Renal cortical epithelial cell (primary cell): ENCODE measurements at regions not wholly inside any gene's neighbourhood (a gene's known extent, or its start where the extent isn't known, plus 50 kb on each side); places are given as distances from the start of the nearest gene placed in this dataset.

Experiments
- DNase-seq: peaks from one replicate; pipeline ENCODE4 v3.0.0-alpha.2; 2011; ENCODE audit warnings: low read depth

DNA sequence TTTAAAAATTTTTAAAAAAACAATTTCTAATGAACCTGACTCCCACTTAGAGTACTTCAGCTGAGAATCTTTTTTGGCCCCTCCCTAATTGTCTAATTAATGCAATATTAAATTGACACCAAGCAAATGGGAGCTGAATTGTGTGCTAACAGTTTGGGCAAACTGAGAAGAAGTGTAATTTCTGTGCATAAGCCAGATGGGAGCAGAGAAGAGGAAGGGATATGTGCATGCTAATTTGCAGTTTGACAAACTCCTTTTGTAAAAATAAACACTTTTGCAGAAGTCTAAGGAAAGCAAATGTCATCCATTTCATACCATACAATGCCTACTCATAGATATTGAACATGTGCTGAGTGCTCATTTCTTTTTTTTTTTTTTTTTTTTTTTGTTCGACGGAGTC lies 332.0 kb downstream of the CYRIA start:
- DNase-seq = no peak

DNA sequence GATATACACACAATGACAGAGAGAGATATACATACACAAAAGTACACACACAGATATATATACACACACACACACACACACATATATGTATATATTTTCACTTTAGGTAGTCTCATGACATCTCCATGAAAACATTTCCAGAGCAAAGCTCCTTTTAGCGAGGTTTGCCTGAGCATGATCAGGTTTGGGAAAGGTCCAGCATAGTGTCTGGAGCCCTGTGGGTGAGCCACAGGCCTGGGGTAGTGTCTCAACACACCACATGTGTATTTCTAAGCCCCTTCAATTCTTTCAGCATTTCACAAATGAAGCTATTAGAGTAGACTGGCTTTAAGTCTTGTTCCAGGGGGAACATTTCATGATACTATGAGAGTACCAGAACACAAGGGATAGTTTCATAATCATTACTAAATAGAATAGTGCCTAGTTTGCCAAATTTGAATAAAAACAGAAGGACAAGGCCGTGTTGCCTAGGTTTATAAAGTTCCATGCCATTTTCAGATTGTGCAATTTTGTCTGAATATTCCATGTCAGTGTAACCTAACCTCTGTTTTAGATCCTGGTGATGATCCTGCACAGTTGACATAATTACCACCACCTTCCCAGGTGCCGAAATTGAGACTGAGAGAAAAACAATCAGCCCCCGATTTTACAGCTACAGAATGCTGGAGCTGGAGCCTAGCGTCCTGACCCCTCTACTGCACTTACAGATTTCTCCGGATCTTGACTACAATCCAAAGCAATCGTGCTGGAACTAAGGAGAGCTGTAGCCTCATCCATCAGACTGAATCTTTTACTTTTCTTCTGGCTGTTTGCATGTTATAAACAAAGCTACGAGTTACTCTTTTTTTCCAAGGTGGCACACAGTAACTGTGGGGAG lies 332.7 kb downstream of the CYRIA start:
- no peak for DNase-seq

DNA sequence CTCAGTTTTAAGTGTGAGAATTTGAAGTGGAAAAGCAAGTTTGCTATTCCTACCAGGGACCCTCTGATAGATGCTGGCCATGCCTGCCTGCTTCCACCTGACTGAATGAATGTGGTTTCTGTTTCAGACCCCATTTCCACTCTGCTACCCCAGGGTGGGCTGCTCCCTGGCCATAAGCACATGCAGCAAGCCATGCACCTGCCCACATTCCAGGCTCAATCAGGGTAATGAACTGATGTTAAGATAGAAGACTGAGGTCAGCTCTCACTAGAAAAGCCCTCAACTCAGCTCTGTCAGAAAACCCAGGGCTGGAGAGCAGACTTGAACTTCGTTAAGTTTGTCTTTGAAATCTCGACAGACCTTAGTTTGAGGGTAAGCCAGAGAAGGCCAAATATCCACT lies 333.9 kb downstream of the CYRIA start:
- no peak for DNase-seq

DNA sequence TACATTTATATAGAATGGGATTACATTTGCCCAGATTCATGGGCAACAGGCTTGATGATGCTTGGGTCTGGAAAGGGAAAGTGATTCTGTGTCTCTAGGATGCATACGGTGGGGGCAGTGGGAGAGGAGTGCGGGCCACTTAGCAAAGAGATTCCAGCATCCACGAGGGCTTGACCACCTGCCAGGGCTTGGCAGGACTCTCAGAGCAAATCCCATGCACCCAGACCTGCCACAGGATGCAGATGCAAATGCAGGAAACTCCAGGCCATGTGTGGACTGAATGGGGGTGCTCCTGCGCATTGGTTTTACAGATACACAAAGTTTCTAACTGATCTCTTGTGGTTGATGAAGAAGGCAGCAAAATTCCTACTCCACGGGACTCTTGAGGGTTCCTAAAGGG lies 334.7 kb downstream of the CYRIA start:
- no peak for DNase-seq

DNA sequence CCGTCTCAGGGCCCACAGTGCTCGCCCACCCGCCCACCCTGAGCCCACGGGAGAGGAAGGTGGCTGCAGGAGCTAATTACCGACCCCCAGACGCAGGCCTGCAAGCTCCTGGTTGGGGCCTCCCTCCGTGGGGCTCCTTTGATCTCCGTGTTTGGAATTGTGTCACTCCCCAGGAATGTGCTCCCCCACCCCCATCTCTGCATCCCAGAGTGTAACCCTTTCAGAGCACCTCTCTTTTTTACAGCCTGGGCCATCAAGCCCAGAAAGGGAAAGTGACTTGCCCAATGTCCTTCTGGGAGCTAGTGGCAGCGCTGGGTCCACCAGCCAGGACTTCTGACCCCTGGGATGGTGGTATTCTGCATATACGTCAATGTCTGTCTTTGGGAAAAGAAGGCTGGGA lies 335.1 kb downstream of the CYRIA start:
- no peak for DNase-seq

DNA sequence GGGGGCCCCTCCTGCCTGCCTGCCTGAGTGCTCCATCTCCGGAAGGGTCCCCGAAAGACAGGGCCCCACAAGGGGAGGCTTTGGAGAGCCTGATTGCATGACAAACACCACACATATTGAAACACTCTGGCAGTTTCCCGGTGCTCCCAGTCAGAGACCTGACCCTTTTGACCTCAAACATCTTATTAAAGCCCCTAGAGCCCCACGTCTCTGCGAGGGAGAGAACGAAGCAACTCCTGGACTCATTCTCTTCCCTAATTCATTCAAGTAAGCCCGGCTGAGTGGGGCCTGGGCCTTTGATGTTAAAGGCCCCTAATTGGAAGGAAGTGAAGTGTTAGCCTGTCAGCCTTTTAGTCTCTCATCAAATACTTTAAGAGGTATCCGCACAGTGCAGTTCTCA lies 335.6 kb downstream of the CYRIA start:
- DNase-seq = no peak

DNA sequence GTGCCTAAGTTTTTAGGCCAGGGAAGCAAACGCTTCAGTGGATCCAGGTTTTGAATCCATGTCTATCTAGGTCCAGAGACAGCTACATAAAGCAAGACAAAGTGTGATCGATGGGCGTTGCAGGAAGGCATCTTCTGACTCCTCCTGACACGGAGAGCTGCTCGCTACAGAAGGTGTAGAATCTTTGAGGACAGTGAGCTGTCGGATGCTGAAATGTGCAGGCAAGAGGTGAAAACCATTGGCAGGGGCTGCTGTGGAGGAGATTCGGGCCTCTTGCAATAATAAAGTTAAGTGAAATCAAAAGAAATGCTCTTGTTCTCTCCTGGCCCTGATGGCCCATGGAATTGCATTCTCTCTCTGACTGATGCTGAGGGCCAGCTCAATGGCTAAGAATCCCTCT lies 336.2 kb downstream of the CYRIA start:
- DNase-seq = no peak

DNA sequence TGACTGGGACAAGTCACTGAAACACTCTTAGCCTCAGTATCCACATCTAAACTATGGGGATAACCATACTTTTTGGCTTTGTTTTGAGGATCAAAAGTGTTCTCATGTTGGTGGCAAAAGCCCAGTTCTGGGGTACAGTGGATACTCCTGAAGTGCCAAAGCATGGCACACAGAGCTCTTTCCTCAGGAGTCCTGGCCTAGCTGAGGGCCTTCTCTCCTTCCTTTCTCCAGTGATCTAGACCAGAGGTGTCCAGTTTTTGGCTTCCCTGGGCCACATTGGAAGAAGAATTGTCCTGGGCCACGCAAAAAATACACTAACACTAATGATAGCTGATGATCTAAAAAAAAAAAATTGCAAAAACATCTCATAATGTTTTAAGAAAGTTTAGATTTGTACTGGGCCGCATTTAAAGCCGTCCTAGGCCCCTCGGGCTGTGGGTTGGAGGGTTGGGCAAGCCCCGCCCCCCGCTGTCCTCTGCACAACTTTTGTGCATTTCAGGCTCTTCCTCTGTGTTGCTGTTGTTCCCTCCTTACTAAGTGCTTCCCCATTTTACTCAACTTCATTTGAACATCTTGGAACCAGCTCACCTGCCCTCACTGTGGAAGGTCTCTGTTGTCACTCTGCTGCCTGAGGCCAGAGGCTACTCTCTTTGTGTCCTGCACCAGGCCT lies 337.0 kb downstream of the CYRIA start:
- no peak for DNase-seq

DNA sequence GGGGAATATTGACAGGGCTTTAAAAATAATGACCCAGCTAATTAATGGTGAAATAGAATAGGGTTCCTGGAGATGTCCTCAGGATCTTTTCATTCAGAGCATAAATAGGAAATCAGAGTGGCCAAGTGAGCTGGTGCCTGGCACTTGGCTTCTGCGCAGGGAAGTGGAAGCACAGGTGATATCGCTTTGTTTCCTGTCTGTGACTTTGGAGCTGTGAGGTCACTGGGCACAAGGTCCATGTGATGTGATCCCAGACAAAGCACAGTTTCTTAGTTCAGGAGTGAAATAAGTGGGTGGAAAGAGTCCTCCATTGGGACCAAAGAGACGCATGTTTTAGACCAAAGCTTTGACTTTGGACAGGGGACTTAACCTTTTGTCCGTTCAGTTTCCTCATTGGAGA lies 338.3 kb downstream of the CYRIA start:
- DNase-seq = no peak

DNA sequence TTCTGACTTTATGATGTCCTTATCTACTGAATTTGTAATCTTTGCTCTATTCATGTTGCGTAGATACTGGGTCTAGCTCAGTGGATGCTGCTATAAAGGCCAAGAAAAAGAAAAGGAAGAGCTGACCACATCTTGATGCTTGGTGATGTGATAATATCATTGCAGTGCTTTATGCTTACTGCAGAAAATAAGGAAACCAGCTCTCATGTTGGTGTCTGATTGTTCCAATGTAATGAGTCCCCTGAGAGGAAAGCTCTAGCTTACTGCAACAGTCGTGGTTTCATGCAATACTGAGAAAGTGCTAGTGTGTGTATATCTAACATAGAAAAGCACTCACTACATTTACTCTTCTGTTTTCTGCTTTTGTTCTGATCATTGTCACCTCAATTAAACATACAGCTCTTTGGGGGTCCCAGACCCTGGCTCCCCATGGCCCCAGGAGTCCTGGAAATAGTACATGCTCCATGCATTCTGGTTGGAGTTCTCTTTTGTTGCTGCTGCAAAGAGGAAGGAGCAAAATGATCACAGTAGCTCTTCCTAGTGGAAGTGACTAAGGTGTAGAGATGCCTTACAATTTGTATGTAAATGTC lies 338.8 kb downstream of the CYRIA start:
- DNase-seq = no peak

DNA sequence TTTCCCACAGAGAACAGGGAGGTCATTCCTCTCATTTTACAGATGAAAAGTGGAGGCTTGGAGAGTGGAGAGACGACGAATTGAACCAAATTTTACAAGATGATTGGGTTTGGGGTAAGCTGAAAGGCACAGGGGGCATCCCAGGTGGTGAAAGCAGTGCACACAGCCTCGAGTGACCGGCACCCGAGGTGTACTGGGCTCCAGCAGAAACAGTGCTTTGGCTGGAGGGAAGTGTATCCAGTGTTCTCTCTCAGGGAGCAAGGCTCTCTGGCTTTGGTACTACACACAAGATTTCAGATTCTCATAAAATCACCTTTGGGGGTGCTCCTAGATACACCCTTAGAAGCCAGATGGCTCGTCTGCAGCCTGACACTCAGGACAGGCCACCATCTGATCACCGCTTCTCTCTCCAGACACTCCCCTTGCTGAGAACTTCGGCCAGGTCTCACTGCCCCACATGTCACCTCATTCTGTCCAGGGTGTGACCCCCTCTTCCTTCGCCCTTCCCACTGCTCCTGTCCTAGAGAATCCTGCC lies 339.6 kb downstream of the CYRIA start:
- DNase-seq = no peak

DNA sequence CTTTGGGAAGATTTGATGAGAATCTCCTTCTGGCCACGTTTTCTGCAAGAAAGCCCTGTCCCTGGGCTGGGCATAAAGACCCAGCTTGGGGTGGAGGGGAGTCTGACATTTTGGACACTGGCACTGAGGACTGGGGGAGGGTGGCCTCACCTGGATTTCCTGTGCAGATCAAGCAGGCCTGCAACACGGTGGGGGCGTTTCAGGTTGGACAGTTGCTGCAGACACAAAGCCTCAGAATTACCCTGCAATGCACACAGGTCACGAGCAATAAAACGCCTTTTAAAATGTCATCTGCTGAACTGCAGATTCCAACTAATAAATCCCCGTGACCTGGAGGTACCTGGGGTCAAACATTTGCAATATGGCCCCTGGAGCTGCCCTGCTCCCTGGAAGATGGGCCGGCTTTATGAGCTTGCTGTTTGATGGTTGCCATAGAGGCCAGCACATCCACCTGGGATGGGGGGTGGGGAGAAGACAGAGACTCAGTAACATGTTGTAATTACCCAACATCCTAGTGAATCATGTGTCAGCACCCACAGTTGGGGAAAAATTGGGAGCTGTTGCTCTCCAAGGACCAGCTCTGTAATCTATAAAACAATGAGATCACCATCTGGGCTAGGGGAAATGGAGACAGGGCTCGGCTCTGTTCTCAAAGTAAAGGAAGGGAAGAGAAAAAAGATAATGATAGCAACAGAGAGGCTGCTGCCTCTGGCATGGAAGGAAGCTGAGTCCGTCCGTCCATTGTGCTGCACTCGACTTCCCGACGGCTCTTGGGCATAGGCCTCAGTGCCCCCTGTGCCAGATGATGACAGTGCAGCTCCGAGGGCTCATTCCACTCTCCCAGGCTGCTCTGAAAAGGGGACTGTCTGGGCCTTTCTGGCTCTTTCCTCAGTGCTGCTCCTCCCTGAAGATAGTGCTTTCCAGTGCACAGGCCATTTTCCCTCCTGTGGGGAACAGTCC lies 340.3 kb downstream of the CYRIA start:
- no peak for DNase-seq

DNA sequence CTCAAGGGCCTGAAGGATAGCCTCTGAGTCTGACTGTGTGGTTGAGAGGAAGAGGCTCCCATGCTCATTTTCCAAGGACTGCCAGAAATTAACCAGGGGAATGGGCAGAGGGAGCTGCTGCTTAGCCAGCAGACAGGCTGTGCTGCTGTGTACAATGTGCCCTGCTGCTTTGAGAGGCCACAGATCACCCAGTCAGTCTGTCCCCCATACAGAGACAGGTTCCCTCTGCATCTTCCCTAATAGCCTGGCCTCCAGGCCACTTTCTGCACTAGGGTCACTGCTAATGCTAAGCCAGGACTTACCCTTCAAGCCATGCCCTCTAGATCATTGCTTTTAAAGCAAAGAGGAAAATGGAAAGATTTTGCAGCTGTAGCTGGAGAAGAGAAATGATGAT lies 341.1 kb downstream of the CYRIA start:
- DNase-seq = no peak

DNA sequence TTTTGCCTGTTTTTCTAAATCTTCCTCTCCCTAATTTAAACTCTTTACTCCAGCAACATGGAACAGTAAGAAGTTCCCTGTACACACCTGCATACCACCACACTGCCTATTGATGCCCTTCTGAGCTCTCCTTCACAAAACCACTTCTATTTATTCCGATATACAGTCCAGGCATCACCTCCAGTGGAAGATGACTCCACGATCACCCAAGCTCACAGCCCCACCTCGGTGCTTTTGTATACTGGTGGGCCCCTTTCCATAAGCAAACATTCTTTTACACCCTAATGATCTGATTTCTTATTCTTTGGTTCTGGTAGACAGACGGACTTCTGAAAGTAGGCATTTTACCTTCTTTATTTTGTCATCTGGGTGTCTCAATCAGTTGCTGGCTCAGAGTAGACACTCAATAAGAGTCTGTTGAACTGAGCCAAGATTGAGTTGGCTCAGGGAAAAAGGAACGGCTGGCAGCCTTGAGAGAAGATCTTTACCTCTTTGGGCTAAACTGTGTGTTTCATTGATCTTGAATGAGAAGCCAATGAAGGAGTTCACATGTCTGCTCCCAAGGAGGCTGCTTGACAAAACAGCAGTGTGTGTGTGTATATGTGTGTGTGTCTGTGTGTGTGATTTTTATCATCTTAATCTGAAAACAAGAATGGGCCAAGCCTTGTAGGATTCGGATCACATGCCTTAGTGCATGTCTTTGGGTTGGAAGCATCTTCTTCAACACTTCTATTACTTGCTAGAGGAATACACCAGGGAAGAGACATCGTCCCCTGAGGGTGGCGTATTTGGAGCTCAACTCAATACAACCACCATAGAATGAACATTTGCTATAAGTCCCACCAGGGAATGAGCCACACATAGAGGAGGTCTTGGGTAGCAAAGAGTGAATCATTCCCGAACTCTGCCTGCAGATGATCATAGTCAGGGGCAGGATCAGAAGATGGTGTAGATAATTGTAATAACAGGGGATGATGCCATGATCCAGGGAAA lies 341.8 kb downstream of the CYRIA start:
- no peak for DNase-seq

DNA sequence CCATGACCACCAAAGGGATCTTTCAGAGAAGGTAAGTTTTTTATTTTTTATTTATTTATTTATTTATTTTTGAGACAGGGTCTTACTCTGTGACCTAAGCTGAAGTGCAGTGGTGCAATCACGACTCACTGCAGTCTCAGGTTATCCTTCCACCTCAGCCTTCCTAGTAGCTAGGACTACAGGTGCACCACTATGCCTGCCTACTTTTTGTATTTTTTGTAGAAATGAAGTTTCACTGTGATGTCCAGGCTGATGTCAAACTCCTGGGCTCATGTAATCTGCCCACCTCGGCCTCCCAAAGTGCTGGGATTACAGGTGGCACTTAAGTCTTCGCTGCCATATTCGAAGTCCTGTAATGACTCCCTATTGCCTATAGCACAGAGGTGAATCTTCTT lies 342.5 kb downstream of the CYRIA start:
- DNase-seq = no peak

DNA sequence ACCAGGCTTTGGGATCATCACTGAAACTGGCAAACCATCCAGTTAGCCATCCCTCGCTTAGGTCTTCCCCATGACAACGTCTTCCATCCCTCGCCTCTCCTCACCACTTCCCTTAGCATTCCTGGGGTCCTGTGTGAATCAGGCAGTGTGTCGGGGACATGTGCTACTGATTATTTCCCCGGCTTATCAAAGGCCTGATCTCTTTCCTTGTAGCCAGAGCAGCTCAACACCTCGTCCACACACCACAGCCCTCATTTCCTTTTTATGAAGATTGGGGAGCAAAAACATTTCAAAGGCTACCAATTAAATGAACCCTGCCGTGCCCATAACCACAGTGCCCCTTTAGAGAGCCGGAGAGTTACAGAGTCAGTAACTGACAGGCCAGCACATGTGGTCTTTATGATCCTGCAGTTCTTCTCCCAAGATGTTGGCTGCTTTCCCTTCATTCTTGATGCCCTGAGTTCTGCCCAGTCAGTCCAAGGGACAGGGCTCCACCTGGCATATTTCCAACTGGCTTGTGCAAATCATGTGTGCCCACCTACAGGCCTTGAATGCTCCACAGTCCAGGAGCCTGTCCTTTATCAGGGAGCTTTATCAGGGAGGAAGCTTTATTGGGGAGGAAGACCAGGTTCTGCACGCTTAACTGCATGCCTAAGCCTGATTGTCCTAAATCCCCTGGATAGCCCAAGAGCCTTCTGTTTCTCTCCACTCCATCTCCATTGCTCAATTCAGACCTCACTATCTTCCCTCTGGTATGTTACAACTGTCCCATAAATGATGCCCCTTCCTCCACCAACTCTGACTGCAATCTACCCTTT lies 343.1 kb downstream of the CYRIA start:
- no peak for DNase-seq

DNA sequence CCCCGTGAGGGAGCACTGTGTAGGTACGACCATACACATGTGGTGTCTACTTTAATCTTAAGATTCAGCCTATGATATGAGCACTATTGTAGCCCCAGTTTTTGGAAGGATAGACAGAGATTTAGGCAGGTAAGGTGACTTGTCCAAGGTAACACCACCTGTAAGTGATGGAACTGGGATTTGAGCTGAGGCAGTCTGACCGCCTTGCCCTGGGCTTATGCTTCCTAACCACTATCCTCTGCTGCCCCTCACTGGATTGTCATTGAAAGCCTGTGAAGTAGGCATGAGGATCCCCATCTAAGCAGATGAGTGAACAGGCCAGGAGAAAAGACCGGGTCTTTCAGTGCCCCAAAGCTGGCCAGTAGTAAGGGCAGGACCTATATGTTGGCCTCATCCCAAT lies 343.8 kb downstream of the CYRIA start:
- DNase-seq = no peak

DNA sequence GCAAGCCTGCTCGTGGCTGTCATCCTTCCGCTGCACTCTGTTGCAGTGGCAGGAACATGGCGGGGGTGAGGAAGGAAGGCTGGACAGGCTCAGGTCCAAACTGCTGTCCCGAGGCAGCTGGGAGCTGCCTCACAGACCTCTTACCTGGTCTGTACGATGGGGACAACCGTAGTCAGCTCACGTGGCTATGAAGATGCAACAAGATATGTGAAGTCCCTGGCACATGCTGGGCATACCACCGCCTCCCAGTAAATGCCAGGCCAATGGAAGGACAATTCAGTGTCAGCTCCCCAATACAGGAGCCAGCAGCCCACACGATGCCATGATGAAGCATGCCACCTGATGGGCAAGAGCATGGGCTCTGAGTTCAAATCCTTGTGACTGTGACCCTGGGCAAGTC lies 344.4 kb downstream of the CYRIA start:
- DNase-seq = no peak

DNA sequence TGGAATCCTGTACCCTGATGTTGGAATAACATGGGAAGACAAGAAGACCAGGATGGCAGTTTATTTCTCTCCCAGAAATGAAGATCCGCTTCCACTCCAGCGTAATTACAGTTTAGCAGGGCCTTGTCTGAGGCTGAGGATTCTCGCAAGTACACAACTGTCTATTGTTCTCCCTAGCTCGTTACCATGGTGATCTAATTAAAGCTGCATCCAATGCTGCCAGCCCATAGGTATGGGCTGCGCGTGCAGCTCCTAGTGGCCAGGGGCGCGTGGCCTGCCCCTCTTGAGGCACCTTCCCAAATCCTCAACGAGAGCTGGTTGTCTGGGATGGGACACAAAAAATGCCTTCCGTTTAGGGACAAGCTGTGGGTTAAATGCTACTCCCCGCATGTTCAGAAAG lies 344.9 kb downstream of the CYRIA start:
- no peak for DNase-seq
